HG03342 (cell line): ENCODE measurements at regions not wholly inside any gene's neighbourhood (a gene's known extent, or its start where the extent isn't known, plus 50 kb on each side); places are given as distances from the start of the nearest gene placed in this dataset.

Experiments
- ATAC-seq: cut with Tn5 transposase; IDR thresholded peaks from one replicate; pipeline ENCODE4 v1.9.1; 2021; ENCODE audit warnings: mild to moderate bottlenecking, moderate library complexity; ENCODE audit not compliant: unreplicated experiment

- ATAC-seq = no peak
Measured at GRCh38 chr1:157194731-157195520, 56.7 kb upstream of the ETV3 start.

- no peak for ATAC-seq
Measured at GRCh38 chr1:157193702-157194391, 55.7 kb upstream of the ETV3 start.

DNA sequence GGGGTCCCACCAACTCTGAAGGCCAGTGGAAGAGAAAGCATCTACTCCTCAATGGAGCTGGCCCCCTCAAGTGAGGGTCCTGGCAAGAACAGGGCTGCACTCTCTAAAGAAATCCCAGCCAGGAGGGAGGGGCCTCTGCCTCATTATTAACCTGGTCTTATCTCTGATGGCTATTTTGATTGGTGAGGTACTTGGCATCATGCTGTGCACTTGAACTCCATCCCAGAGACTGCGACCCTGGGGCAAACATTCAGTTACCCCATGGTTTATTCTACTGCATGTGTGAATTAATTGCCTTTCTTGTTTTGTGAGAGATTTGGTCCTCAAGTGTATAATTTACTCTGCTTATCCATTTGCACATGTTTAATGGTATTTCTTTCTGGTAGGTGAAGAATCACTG lies 55.0 kb upstream of the ETV3 start:
- no peak for ATAC-seq

DNA sequence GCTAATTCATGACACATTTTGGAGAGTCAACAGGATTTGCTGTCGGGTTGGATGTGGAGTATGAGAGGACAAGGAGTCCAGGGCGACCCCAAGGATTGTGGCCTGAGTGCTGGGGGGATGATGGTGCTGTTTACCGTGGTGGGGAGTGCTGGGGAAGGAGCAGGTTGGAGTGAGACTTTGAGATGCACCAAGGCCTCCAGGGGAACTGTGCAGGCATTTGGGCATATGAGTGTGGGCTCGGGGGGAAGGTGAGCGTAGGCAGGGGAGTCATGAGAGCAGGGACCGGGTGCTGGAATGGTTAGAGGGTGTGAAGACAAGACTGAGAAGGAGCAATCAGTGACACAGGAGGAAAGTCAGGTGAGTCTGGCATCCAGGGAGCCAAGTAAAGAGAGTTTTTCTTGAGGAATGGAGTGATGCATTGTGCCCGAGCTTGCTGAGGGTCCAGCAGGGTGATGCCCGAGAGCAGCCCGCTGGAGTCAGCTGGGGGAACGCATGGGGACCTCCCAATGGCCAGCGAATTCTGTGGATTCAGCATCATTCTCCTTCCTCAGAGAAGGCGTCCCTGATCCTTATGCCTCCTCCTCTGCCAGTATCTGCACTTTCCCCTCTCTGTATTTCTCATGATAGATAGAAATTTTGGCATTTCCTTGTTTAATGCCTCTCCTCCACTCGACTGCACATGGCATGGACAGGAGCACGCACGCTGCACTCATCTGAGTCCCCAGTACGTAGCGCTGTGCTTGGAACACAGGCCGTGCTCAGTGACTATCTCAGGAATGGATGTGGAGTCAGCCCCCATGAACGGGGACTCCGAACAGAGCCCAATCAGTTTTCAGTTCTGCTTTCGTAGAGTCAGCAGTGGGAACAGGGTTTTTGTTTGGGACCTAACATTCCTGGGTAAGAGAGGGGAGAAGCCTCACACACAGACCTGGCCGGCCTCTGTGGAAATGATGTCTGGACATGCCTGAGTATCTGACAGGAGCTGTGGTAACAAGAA lies 52.1 kb upstream of the ETV3 start:
- ATAC-seq = no peak

DNA sequence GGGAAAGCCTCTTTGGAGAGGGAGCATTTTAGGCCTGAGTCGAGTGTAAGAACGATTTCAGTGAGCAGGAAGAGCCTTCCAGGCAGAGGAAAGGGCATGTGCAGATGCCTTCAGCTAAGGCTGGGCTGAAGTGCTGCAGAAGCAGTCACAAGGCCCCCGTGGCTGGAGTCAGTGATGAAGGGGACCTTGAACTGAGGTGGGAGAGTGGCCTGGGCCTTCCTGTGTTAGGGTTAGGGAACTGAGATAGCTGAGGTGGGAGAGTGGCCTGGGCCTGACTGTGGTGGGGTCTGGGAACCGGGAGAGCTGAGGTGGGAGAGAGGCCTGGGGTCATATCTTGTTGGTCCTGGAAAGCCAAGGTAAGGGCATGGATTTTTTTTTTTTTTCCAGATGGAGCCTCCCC lies 50.9 kb upstream of the ETV3 start:
- ATAC-seq = no peak
